Gastrocnemius medialis (tissue), 4 donors: ENCODE measurements at regions not wholly inside any gene's neighbourhood (a gene's known extent, or its start where the extent isn't known, plus 50 kb on each side); places are given as distances from the start of the nearest gene placed in this dataset.
"Not testable (repeated sequence)": the region's sequence is repeated elsewhere in the genome, so short reads cannot be mapped to it uniquely, and the experiment has no call there.

Experiments used
- ATAC-seq, 2 donors: fragments of 150-250 bp; one replicate each; pipeline ENCODE4 v1.9.1; 2016
- DNase-seq, 2 donors: peaks; one replicate each; pipeline ENCODE4 v3.0.0-alpha.2; 2019
- H3K27ac ChIP-seq, 4 donors: fragments of 200-600 bp; sonication (generic); 1 replicate in 1 of 4; 2 replicates in 3 of 4; pipeline ENCODE4 v1.5.1; 2016 to 2018; ENCODE audit warnings: mild to moderate bottlenecking in 2 of 4, moderate library complexity in 1 of 4
- H3K27me3 ChIP-seq, 3 donors: fragments of 200-600 bp; sonication (generic) in 2 of 3; 1 replicate in 1 of 3; 2 replicates in 2 of 3; pipeline versions ENCODE4 v1.5.1 to v1.6.0; 2016 to 2019; ENCODE audit warnings: mild to moderate bottlenecking in 1 of 3, moderate library complexity in 1 of 3
- H3K36me3 ChIP-seq, 2 donors: fragments of 200-600 bp; sonication (generic) in 1 of 2; one replicate each; pipeline ENCODE4 v1.5.1; 2017 to 2018
- H3K4me1 ChIP-seq, 2 donors: fragments of 200-600 bp; sonication (generic) in 1 of 2; one replicate each; pipeline ENCODE4 v1.5.1; 2016 to 2017; ENCODE audit warnings: mild to moderate bottlenecking in 2 of 2
- H3K4me3 ChIP-seq, 4 donors: fragments of 200-600 bp; sonication (generic) in 3 of 4; 1 replicate in 1 of 4; 2 replicates in 3 of 4; pipeline ENCODE4 v1.5.1; 2016 to 2019; ENCODE audit warnings: mild to moderate bottlenecking in 2 of 4
- H3K9me3 ChIP-seq, 3 donors: fragments of 200-600 bp; sonication (generic) in 2 of 3; 1 replicate in 1 of 3; 2 replicates in 2 of 3; pipeline ENCODE4 v1.5.1; 2016 to 2019
- POLR2A ChIP-seq, 2 donors: fragments of 450-650 bp; IDR thresholded peaks; one replicate each; pipeline ENCODE4 v1.6.1; 2017; ENCODE audit warnings: antibody characterized with exemption in 2 of 2, mild to moderate bottlenecking in 2 of 2, moderate library complexity in 2 of 2
- in situ Hi-C, 4 donors: fragments of 200-750 bp; cut with MboI; loops; one replicate each; pipeline versions ENCODE4 v1.15.0 to v1.8.0; 2017; ENCODE audit warnings: low sequenced_read_pairs in 4 of 4
- intact Hi-C: fragments of 100-400 bp; cut with DNase I; formaldehyde crosslinking; loops from one replicate; pipeline ENCODE4 v1.15.1; 2023; ENCODE audit warnings: low total_unique reads
- TF ChIP-seq, protein P1 (sequence below), 5 experiments: fragments of 450-650 bp in 3 of 5; fragments of 200-600 bp in 2 of 5; sonication (generic) in 2 of 5; IDR thresholded peaks in 4 of 5; conservative IDR thresholded peaks in 1 of 5; 1 replicate in 4 of 5; 2 replicates in 1 of 5; pipeline ENCODE4 v1.5.1; 2016 to 2019; ENCODE audit warnings: antibody characterized with exemption in 5 of 5, mild to moderate bottlenecking in 3 of 5, moderate library complexity in 3 of 5

DNA sequence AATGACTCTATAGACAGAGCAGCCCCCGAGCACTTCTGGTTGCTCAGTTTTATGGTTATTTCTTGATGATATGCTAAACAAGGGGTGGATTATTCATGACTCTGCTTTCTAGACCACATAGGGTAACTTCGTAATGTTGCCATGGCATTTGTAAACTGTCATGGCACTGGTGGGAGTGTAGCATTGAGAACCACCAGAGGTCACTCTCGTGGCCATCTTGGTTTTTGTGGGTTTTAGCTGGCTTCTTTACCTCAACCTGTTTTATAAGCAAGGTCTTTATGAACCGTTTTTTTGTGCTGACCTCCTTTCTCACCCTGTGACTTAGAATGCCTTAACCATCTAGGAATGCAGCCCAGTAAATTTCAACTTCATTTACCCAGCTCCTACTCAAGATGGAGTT is 1036.2 kb upstream of the FLRT2 start:
- intact Hi-C loops (no loop called here), in situ Hi-C loops (no loop called here)

DNA sequence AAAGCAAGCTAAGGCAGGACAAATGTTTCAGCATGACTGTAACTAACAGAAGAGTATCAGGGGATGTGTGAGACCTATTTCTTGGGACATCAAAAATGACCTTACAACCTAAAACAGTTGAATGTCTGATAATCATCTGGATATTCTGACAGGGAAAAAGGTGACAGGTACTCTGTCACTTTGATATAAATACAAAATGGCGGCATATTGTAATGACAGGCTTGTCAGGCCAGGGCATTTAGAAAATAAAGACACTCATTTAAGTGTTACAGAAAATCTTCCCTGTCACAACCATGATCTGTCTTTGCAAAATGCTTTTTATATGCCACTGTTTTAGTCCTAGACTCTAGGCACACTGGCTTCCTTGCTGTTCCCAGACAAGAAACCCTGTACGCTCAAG is 1033.3 kb upstream of the FLRT2 start:
- in situ Hi-C loops, result no loop called here

More for the DNA sequence above, 1036.2 kb upstream of the FLRT2 start:
- no peak overlapping the region for H3K4me3 ChIP-seq
- no peaks in the 10 kb centered on the region for H3K4me1 ChIP-seq
- no peak for DNase-seq
- no peak for TF ChIP-seq POLR2A (IDR thresholded peaks at IDR 0.05)
- TF ChIP-seq, protein P1, sequence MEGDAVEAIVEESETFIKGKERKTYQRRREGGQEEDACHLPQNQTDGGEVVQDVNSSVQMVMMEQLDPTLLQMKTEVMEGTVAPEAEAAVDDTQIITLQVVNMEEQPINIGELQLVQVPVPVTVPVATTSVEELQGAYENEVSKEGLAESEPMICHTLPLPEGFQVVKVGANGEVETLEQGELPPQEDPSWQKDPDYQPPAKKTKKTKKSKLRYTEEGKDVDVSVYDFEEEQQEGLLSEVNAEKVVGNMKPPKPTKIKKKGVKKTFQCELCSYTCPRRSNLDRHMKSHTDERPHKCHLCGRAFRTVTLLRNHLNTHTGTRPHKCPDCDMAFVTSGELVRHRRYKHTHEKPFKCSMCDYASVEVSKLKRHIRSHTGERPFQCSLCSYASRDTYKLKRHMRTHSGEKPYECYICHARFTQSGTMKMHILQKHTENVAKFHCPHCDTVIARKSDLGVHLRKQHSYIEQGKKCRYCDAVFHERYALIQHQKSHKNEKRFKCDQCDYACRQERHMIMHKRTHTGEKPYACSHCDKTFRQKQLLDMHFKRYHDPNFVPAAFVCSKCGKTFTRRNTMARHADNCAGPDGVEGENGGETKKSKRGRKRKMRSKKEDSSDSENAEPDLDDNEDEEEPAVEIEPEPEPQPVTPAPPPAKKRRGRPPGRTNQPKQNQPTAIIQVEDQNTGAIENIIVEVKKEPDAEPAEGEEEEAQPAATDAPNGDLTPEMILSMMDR (IDR thresholded peaks at IDR 0.05 in 4 of 5, conservative IDR thresholded peaks at IDR 0.05 in 1 of 5), result no peak
- H3K9me3 ChIP-seq, result no peaks in the 10 kb centered on the region
- H3K36me3 ChIP-seq, result no peaks in the 10 kb centered on the region
- H3K27me3 ChIP-seq, result no peaks in the 10 kb centered on the region
- ATAC-seq, result no peak
- no peak overlapping the region for H3K27ac ChIP-seq

DNA sequence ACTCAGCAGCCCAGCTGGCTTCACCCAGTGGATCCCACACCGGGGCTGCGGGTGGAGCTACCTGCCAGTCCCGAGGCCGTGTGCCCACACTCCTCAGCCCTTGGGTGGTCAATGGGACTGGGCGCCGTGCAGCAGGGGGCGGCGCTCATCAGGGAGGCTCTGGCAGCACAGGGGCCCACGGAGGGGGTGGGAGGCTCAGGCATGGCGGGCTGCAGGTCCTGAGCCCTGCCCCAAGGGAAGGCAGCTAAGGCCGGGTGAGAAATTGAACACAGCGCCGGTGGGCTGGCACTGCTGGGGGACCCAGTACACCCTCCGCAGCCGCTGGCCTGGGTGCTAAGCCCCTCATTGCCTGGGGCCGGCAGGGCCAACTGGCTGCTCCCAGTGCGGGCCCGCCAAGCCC is 1017.1 kb upstream of the FLRT2 start:
- not testable (repeated sequence) for DNase-seq

More for the DNA sequence above, 1033.3 kb upstream of the FLRT2 start:
- TF ChIP-seq, protein P1 (IDR thresholded peaks at IDR 0.05 in 4 of 5, conservative IDR thresholded peaks at IDR 0.05 in 1 of 5), result no peak
- TF ChIP-seq POLR2A (IDR thresholded peaks at IDR 0.05), result no peak
- H3K27ac ChIP-seq, result no peak overlapping the region
- ATAC-seq (no peak), DNase-seq (no peak)
- H3K4me1 ChIP-seq, result no peaks in the 10 kb centered on the region
- no peaks in the 10 kb centered on the region for H3K27me3 ChIP-seq
- H3K4me3 ChIP-seq, result no peak overlapping the region
- H3K36me3 ChIP-seq, result no peaks in the 10 kb centered on the region
- H3K9me3 ChIP-seq, result no peaks in the 10 kb centered on the region
- intact Hi-C loops, result no loop called here

DNA sequence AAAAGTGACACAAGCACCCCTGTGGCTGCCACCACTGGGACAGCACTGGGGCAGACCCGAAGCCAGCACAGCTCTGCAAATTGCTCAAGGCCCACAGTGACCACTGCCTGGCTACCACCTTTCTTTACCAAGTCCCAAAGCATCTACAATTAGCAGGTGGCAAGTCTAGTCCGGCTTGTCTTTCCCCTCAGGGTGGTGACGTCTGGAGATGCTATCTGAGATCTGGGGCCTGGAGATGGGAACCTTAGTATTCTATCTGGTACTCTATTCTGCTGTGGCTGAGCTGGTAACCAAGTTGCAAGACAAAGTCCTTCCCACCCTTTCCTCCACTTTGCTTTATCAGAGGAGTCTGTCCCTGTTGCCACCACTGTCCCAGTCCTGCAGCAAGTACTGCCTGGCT is 1010.1 kb upstream of the FLRT2 start:
- ATAC-seq (no peak), DNase-seq (no peak)
- intact Hi-C loops (no loop called here), in situ Hi-C loops (no loop called here)
- TF ChIP-seq, protein P1 (IDR thresholded peaks at IDR 0.05 in 4 of 5, conservative IDR thresholded peaks at IDR 0.05 in 1 of 5), result no peak
- no peak for TF ChIP-seq POLR2A (IDR thresholded peaks at IDR 0.05)
- Histone ChIP-seq H3K4me1 (no peaks in the 10 kb centered on the region), H3K4me3 (no peak overlapping the region), H3K9me3 (peaks cover 0 to 8% (median 0%) of the 10 kb centered on the region in 3 donors), H3K27ac (no peak overlapping the region), H3K36me3 (no peaks in the 10 kb centered on the region), H3K27me3 (no peaks in the 10 kb centered on the region)

More for the DNA sequence above, 1017.1 kb upstream of the FLRT2 start:
- H3K9me3 ChIP-seq, H3K4me3 ChIP-seq, H3K27ac ChIP-seq, H3K4me1 ChIP-seq, H3K27me3 ChIP-seq, in situ Hi-C loops, intact Hi-C loops, H3K36me3 ChIP-seq, ATAC-seq: not testable (repeated sequence)

DNA sequence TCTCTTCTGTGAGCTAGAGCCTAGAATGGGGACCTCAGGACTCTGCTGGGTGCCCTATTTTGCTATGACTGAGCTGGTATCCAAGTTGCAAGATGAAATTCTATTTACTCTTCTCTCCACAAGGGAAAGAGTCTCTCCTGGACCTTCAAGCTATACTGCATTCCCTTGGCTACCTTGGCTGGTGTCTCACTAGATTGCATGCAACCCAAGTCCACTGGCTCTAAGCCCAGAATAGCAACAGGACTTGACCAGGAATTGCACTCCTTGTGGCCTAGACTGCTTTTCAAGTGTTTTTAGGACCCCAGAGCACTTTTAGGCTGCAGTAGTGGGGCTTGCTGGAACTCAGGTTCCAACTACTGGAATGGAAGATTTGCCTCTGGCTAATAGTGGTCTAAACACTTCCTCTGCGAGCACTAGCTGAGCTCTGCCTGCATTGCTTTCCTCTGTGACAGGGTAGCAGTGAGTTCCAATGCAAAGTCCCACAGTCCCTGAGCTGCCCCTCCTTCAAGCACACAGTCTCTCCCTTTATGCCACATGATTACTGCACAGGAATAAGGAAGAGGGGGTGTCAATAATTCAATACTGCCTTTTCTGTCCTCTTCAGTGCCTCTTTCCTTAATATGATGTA is 1009.1 kb upstream of the FLRT2 start:
- Histone ChIP-seq H3K36me3 (no peaks in the 10 kb centered on the region), H3K27ac (no peak overlapping the region), H3K27me3 (no peaks in the 10 kb centered on the region), H3K9me3 (peaks cover 0 to 1% (median 0%) of the 10 kb centered on the region in 3 donors), H3K4me3 (no peak overlapping the region), H3K4me1 (no peaks in the 10 kb centered on the region)
- in situ Hi-C loops, result no loop called here
- intact Hi-C loops, result no loop called here
- ATAC-seq (no peak), DNase-seq (no peak)
- no peak for TF ChIP-seq POLR2A (IDR thresholded peaks at IDR 0.05)
- TF ChIP-seq, protein P1 (IDR thresholded peaks at IDR 0.05 in 4 of 5, conservative IDR thresholded peaks at IDR 0.05 in 1 of 5), result no peak
